K562 (cell line): ENCODE measurements at regions not wholly inside any gene's neighbourhood (a gene's known extent, or its start where the extent isn't known, plus 50 kb on each side); places are given as distances from the start of the nearest gene placed in this dataset.

Experiments used
- ATAC-seq: fragments of 200-7000 bp; cut with Tn5 transposase; 3 replicates; pipeline ENCODE4 v1.9.1; 2020; ENCODE audit warnings: moderate library complexity
- BruUV-seq: library from RNA; stranded (reverse); fragments of 400-500 nt; replicated peaks from 2 replicates; lab custom pipeline; 2021; lab: Mats Ljungman, UMichigan
- CTCF ChIA-PET: fragments of 300-600 bp; formaldehyde crosslinking; extraction: SDS; loops from one replicate; lab custom pipeline; 2021; ENCODE audit warnings: low intra/inter-chr PET ratio; lab: Yijun Ruan, JAX
- POLR2A ChIA-PET: fragments of 300-600, 350-650 bp; sonication (Branson Sonifier 250); formaldehyde crosslinking; extraction: SDS; loops from one replicate; lab custom pipeline; 2021; ENCODE audit warnings: antibody characterized with exemption, inconsistent platforms; lab: Yijun Ruan, JAX
- DNase-seq, 4 experiments: peaks; one replicate each; pipeline versions ENCODE4 v3.0.0 to v3.0.0-alpha.2; 2011 to 2018; ENCODE audit warnings: low spot score in 3 of 4, mixed read lengths in 3 of 4; ENCODE audit errors: extremely low read depth in 1 of 4
- FAIRE-seq: peaks from 2 replicates; lab custom pipeline; 2011; peaks lifted over from hg19 to GRCh38; lab: Jason Lieb, UNC
- H2AFZ ChIP-seq: 2 replicates; pipeline ENCODE4 v1.6.0; 2011; ENCODE audit warnings: low read depth, low read length, control low read depth, inconsistent platforms
- H3K27ac ChIP-seq: fragments of 200-600 bp; 3 replicates; pipeline ENCODE4 v1.8.0; 2011; ENCODE audit warnings: low read depth, mild to moderate bottlenecking, control low read depth, inconsistent platforms, low read length, moderate library complexity, mixed read lengths; ENCODE audit errors: extremely low read depth
- H3K27me3 ChIP-seq, 2 experiments: fragments of 300-600 bp in 1 of 2; 2 replicates in 1 of 2; 3 replicates in 1 of 2; pipeline versions ENCODE4 v1.6.0 to v1.8.0; 2011; ENCODE audit warnings: inconsistent platforms in 2 of 2, low read length in 2 of 2, mild to moderate bottlenecking in 1 of 2, mixed read lengths in 1 of 2, moderate library complexity in 1 of 2; ENCODE audit not compliant: control insufficient read depth in 2 of 2, insufficient read depth in 2 of 2
- H3K36me3 ChIP-seq: fragments of 300-600 bp; 3 replicates; pipeline ENCODE4 v1.8.0; 2011; ENCODE audit warnings: mild to moderate bottlenecking, low read length, inconsistent platforms; ENCODE audit not compliant: control insufficient read depth, insufficient read depth
- H3K4me1 ChIP-seq, 2 experiments: fragments of 200-600 bp in 1 of 2; replicated peaks in 1 of 2; 2 replicates in 1 of 2; 3 replicates in 1 of 2; pipeline versions ENCODE4 v1.5.1 to v1.8.0; 2011; ENCODE audit warnings: inconsistent platforms in 2 of 2, low read length in 2 of 2, mild to moderate bottlenecking in 1 of 2, mixed read lengths in 1 of 2, moderate library complexity in 1 of 2; ENCODE audit not compliant: control insufficient read depth in 2 of 2, insufficient read depth in 2 of 2
- H3K4me2 ChIP-seq: 2 replicates; pipeline ENCODE4 v1.6.1; 2011; ENCODE audit warnings: low read length, control low read depth, inconsistent platforms, mixed read lengths; ENCODE audit not compliant: insufficient read depth
- H3K4me3 ChIP-seq: fragments of 200-600 bp; sonication (generic), shearing (Covaris generic); 2 replicates; pipeline ENCODE4 v1.5.1; 2016; ENCODE audit warnings: control low read depth, inconsistent platforms
- H3K79me2 ChIP-seq: fragments of 200-600 bp; 3 replicates; pipeline ENCODE4 v1.8.0; 2011; ENCODE audit warnings: low read length, inconsistent platforms; ENCODE audit not compliant: control insufficient read depth, insufficient read depth
- H3K9ac ChIP-seq, 2 experiments: 2 replicates each; pipeline versions ENCODE4 v1.6.0 to v1.6.1; 2011; ENCODE audit warnings: low read depth in 2 of 2, low read length in 2 of 2, control low read depth in 1 of 2, inconsistent platforms in 1 of 2, mild to moderate bottlenecking in 1 of 2, mixed read lengths in 1 of 2; ENCODE audit not compliant: insufficient read depth in 1 of 2
- H3K9me1 ChIP-seq: one replicate; pipeline ENCODE4 v1.6.0; 2011; ENCODE audit warnings: inconsistent platforms, mild to moderate bottlenecking, low read length, moderate library complexity; ENCODE audit not compliant: control insufficient read depth, insufficient read depth
- H3K9me3 ChIP-seq: replicated peaks from 2 replicates; pipeline ENCODE4 v1.5.1; 2011; ENCODE audit warnings: low read depth, low read length, inconsistent platforms; ENCODE audit not compliant: control insufficient read depth, insufficient read depth
- H4K20me1 ChIP-seq: replicated peaks from 2 replicates; pipeline ENCODE4 v1.6.1; 2011; ENCODE audit warnings: low read length, inconsistent platforms, mixed read lengths; ENCODE audit not compliant: control insufficient read depth, insufficient read depth
- MYNN ChIP-seq, 2 experiments: sonication (generic); formaldehyde crosslinking in 1 of 2; IDR thresholded peaks; 2 replicates each; pipeline versions ENCODE4 v1.5.0 to v1.6.1; 2016 to 2020; ENCODE audit warnings: antibody characterized with exemption in 1 of 2, missing genetic modification reagents in 1 of 2
- RBM39 ChIP-seq: fragments of 200-400 bp; formaldehyde crosslinking; optimal IDR thresholded peaks from 2 replicates; pipeline ENCODE3; 2018; ENCODE audit warnings: low read depth, low read length
- TSHZ1 ChIP-seq: fragments of 250-450 bp; sonication (Bioruptor Pico); IDR thresholded peaks from 2 replicates; pipeline ENCODE4 v1.4.0; 2020; ENCODE audit warnings: mild to moderate bottlenecking, moderate library complexity
- UBTF ChIP-seq, 2 experiments: IDR thresholded peaks; 2 replicates each; pipeline ENCODE4 v1.6.1; 2012; ENCODE audit warnings: improper control_type of control experiment in 2 of 2, low read depth in 2 of 2, low read length in 2 of 2, borderline replicate concordance in 1 of 2
- ZHX1 ChIP-seq: fragments of 150-350 bp; conservative IDR thresholded peaks from 2 replicates; pipeline ENCODE4 v1.6.1; 2014; ENCODE audit warnings: low read length
- ZNF239 ChIP-seq: fragments of 250-450 bp; sonication (Bioruptor Pico); IDR thresholded peaks from 2 replicates; pipeline ENCODE4 v1.4.0; 2020; ENCODE audit warnings: mild to moderate bottlenecking
- WGBS: fragments of 100-300 bp; shearing (Covaris generic); methylation state at CpG from one replicate; pipeline ENCODE4 v1.1.6; 2016; ENCODE audit warnings: low coverage, mixed read lengths; ENCODE audit not compliant: insufficient coverage; ENCODE audit errors: missing lambda C conversion rate; 5-methylcytosine and 5-hydroxymethylcytosine counted together
- in situ Hi-C: fragments of 300-500 bp; cut with MboI; formaldehyde crosslinking; loops from 4 replicates; pipeline ENCODE4 v1.15.0; 2018; ENCODE audit warnings: inconsistent platforms, mixed read lengths
- intact Hi-C: fragments of 100-400 bp; cut with micrococcal nuclease; formaldehyde crosslinking; loops from 2 replicates; pipeline ENCODE4 v1.14.2; 2022

GRCh38 chr5:74272831-74273451 lies 367.6 kb downstream of the ENC1 start:
- Histone ChIP-seq H3K79me2 (no peaks in the 10 kb centered on the region), H3K36me3 (no peaks in the 10 kb centered on the region), H3K4me2 (no peak overlapping the region), H3K9me3 (no peaks in the 10 kb centered on the region), H3K27ac (no peak overlapping the region), H3K9ac (no peak overlapping the region), H3K4me3 (no peak overlapping the region), H3K9me1 (no peaks in the 10 kb centered on the region), H3K4me1 (no peaks in the 10 kb centered on the region), H3K27me3 (peaks cover 6 to 9% of the 10 kb centered on the region in 2 experiments), H2AFZ (no peak overlapping the region), H4K20me1 (no peaks in the 10 kb centered on the region)
- DNase-seq (no peak), ATAC-seq (no peak), FAIRE-seq (no peak)
- TF ChIP-seq UBTF (IDR thresholded peaks at IDR 0.05; ENCODE audit: borderline replicate concordance in 1 of 2, low read depth in 2 of 2, low read length in 2 of 2) (no peak), MYNN (IDR thresholded peaks at IDR 0.05) (no peak), MYNN (CRISPR knock-in tag; IDR thresholded peaks at IDR 0.05) (no peak), ZHX1 (no peak), RBM39 (no peak), TSHZ1 (CRISPR knock-in tag) (no peak), ZNF239 (no peak)
- in situ Hi-C loops, result no loop called here
- whole genome bisulfite sequencing, result 2% methylated on average over 8 of the region's 8 CpGs
- CTCF ChIA-PET, result no interaction called here
- BruUV-seq, result no TSS peak
- intact Hi-C loops, result no loop called here
- POLR2A ChIA-PET, result no interaction called here
